IPS DF 6.9 (cell line): ENCODE measurements at regions not wholly inside any gene's neighbourhood (a gene's known extent, or its start where the extent isn't known, plus 50 kb on each side); places are given as distances from the start of the nearest gene placed in this dataset.

Experiments
- DNase-seq: peaks from one replicate; pipeline ENCODE4 v3.0.0-alpha.2; 2013; ENCODE audit warnings: low read depth, low spot score
- H3K27ac ChIP-seq: one replicate; pipeline ENCODE4 v1.5.1; 2013; ENCODE audit warnings: low read length, control low read depth
- H3K27me3 ChIP-seq: 2 replicates; pipeline ENCODE4 v1.6.1; 2013; ENCODE audit warnings: mild to moderate bottlenecking, low read length; ENCODE audit not compliant: control insufficient read depth, insufficient read depth
- H3K36me3 ChIP-seq: 2 replicates; pipeline ENCODE4 v1.6.1; 2013; ENCODE audit warnings: low read length; ENCODE audit not compliant: control insufficient read depth, insufficient read depth
- H3K4me1 ChIP-seq: 2 replicates; pipeline ENCODE4 v1.6.1; 2013; ENCODE audit warnings: low read length; ENCODE audit not compliant: control insufficient read depth, insufficient read depth
- H3K4me3 ChIP-seq: 2 replicates; pipeline ENCODE4 v1.5.1; 2013; ENCODE audit warnings: mild to moderate bottlenecking, low read length
- H3K9me3 ChIP-seq: 2 replicates; pipeline ENCODE4 v1.6.1; 2013; ENCODE audit warnings: low read length, inconsistent platforms; ENCODE audit not compliant: control insufficient read depth, insufficient read depth
- WGBS: extraction: QIAGEN DNeasy Blood & Tissue Kit; methylation state at CpG from one replicate; pipeline ENCODE4 v1.1.7; 2013; ENCODE audit warnings: mixed read lengths, missing lambda C conversion rate; ENCODE audit not compliant: insufficient read length, insufficient coverage; 5-methylcytosine and 5-hydroxymethylcytosine counted together

DNA sequence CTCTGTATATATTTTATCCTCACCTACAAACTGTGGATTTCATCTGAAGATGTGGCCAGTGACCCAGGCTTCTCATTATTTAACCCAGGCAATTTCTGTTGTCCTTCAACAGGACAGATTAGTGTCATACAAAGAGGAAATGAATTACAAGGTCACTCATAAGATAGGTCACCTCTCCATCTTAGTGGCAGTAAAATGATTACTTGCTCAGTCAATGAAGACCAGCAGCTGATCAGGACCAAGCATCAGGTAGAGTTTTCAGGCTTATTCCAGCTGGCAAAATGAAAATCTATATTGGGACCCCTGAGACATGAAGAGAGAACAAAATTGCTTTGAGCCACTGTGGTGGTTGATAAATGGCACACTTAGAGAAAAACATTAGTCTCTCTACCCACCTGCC, 135.2 kb upstream of the PRDM9 start:
- H3K27me3 ChIP-seq: no peaks in the 10 kb centered on the region
- no peak overlapping the region for H3K27ac ChIP-seq
- no peaks in the 10 kb centered on the region for H3K4me1 ChIP-seq
- H3K4me3 ChIP-seq: no peak overlapping the region
- no peak for DNase-seq
- no peaks in the 10 kb centered on the region for H3K36me3 ChIP-seq
- no peaks in the 10 kb centered on the region for H3K9me3 ChIP-seq

- no peaks in the 10 kb centered on the region for H3K36me3 ChIP-seq
- H3K27ac ChIP-seq: no peak overlapping the region
- no peaks in the 10 kb centered on the region for H3K27me3 ChIP-seq
- WGBS: no CpG with 5 or more reads among the region's 3 CpGs
- no peak overlapping the region for H3K4me3 ChIP-seq
- no peak for DNase-seq
- no peaks in the 10 kb centered on the region for H3K4me1 ChIP-seq
- H3K9me3 ChIP-seq: no peaks in the 10 kb centered on the region
Observed at GRCh38 chr5:23368393-23368792, 139.0 kb upstream of the PRDM9 start.

GRCh38 chr5:23367874-23368273, 139.5 kb upstream of the PRDM9 start:
- Histone ChIP-seq H3K27ac (no peak overlapping the region), H3K27me3 (no peaks in the 10 kb centered on the region), H3K36me3 (no peaks in the 10 kb centered on the region), H3K4me3 (no peak overlapping the region), H3K9me3 (no peaks in the 10 kb centered on the region), H3K4me1 (no peaks in the 10 kb centered on the region)
- no CpG with 5 or more reads among the region's 1 CpG for WGBS
- no peak for DNase-seq

- no peak overlapping the region for H3K27ac ChIP-seq
- no peak overlapping the region for H3K4me3 ChIP-seq
- 100% methylated on average over 2 of the region's 3 CpGs for WGBS
- H3K27me3 ChIP-seq: no peaks in the 10 kb centered on the region
- H3K9me3 ChIP-seq: no peaks in the 10 kb centered on the region
- no peak for DNase-seq
- no peaks in the 10 kb centered on the region for H3K36me3 ChIP-seq
- H3K4me1 ChIP-seq: no peaks in the 10 kb centered on the region
Observed at GRCh38 chr5:23353286-23353685, 154.1 kb upstream of the PRDM9 start.

- Histone ChIP-seq H3K4me1 (no peaks in the 10 kb centered on the region), H3K36me3 (no peaks in the 10 kb centered on the region), H3K9me3 (no peaks in the 10 kb centered on the region), H3K4me3 (no peak overlapping the region), H3K27me3 (no peaks in the 10 kb centered on the region), H3K27ac (no peak overlapping the region)
- DNase-seq: peak; percentile 43
- no CpG with 5 or more reads among the region's 8 CpGs for WGBS
Observed at GRCh38 chr5:23352446-23352845, 155.0 kb upstream of the PRDM9 start.

DNA sequence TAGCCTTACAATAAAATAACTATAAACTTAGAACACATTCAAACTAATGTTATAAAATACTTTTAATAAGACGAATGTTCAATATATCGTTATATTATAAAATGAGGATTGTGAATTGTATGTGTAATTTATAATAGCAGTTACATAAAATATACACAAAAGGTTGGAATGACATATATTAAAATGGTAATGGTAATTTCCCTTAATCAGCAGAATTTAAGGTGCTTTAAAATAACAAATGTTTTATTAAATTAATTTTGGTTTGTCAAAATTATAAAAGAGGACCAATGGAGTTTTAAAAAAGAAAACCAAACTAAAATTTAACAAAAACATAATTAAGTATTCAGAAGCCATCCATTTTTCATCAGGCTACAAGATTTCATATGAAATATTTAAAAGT, 164.3 kb upstream of the PRDM9 start:
- Histone ChIP-seq H3K4me1 (no peaks in the 10 kb centered on the region), H3K9me3 (no peaks in the 10 kb centered on the region), H3K36me3 (no peaks in the 10 kb centered on the region), H3K4me3 (no peak overlapping the region), H3K27me3 (no peaks in the 10 kb centered on the region), H3K27ac (no peak overlapping the region)
- no peak for DNase-seq
- WGBS: 100% methylated on average over 1 of the region's 2 CpGs

GRCh38 chr5:23332650-23333251, 174.7 kb upstream of the PRDM9 start:
- no peak for DNase-seq

DNA sequence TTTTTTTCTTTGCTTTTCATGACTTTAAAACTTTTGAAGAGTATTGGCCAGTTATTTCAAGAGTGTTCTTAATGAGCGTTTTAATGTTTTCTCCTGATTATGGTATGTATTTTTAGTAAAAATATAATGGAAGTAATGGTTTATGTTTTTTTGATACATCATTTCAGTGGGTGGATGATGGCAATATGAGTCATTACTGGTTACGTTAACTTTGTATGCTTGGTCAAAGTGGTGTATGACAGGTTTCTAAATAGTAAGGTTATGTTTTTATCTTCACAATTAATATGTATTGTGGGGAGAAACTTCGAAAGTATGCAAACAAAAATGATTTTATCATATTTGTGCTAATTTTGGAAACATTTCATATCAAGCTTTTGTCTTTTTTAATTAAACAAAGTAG, 176.7 kb upstream of the PRDM9 start:
- H3K27me3 ChIP-seq: no peaks in the 10 kb centered on the region
- no peak overlapping the region for H3K4me3 ChIP-seq
- H3K4me1 ChIP-seq: no peaks in the 10 kb centered on the region
- no peak for DNase-seq
- WGBS: 100% methylated on average over 1 of the region's 3 CpGs
- no peaks in the 10 kb centered on the region for H3K9me3 ChIP-seq
- no peak overlapping the region for H3K27ac ChIP-seq
- no peaks in the 10 kb centered on the region for H3K36me3 ChIP-seq

More at GRCh38 chr5:23332650-23333251, 174.7 kb upstream of the PRDM9 start:
- H3K4me1 ChIP-seq: no peaks in the 10 kb centered on the region
- no peaks in the 10 kb centered on the region for H3K9me3 ChIP-seq
- WGBS: no CpG with 5 or more reads among the region's 1 CpG
- no peak overlapping the region for H3K27ac ChIP-seq
- H3K4me3 ChIP-seq: no peak overlapping the region
- H3K36me3 ChIP-seq: no peaks in the 10 kb centered on the region
- no peaks in the 10 kb centered on the region for H3K27me3 ChIP-seq

- H3K9me3 ChIP-seq: no peaks in the 10 kb centered on the region
- no CpG with 5 or more reads among the region's 3 CpGs for WGBS
- no peak for DNase-seq
- no peaks in the 10 kb centered on the region for H3K4me1 ChIP-seq
- no peaks in the 10 kb centered on the region for H3K27me3 ChIP-seq
- H3K4me3 ChIP-seq: no peak overlapping the region
- H3K27ac ChIP-seq: no peak overlapping the region
- H3K36me3 ChIP-seq: no peaks in the 10 kb centered on the region
Observed at GRCh38 chr5:23319901-23320300, 187.5 kb upstream of the PRDM9 start.

GRCh38 chr5:23318960-23319359, 188.4 kb upstream of the PRDM9 start:
- no peak overlapping the region for H3K27ac ChIP-seq
- no peaks in the 10 kb centered on the region for H3K9me3 ChIP-seq
- no peaks in the 10 kb centered on the region for H3K36me3 ChIP-seq
- H3K4me3 ChIP-seq: no peak overlapping the region
- no peaks in the 10 kb centered on the region for H3K4me1 ChIP-seq
- no peaks in the 10 kb centered on the region for H3K27me3 ChIP-seq
- DNase-seq: no peak
- no CpG with 5 or more reads among the region's 2 CpGs for WGBS

DNA sequence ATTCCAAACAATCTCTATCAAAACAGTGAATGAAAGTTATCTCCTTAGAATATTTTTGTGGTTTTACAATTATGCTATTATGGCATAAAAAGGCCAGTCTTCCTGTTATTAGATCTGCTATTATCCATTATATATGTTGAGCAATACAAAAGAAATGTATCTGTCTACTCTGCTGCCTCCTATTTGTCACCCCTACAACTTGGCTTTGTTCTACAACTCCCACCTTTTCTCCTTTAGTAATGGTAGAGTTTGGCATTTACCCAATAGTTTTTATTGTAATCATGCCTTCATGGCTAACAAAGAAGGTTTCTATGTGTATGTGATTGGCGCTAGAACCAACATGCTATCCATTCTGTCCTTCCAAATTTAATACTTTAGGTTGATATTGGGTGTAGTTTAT, 189.2 kb upstream of the PRDM9 start:
- no peaks in the 10 kb centered on the region for H3K9me3 ChIP-seq
- H3K36me3 ChIP-seq: no peaks in the 10 kb centered on the region
- H3K27ac ChIP-seq: no peak overlapping the region
- H3K27me3 ChIP-seq: no peaks in the 10 kb centered on the region
- H3K4me1 ChIP-seq: no peaks in the 10 kb centered on the region
- no peak for DNase-seq
- WGBS: no CpG with 5 or more reads among the region's 1 CpG
- H3K4me3 ChIP-seq: no peak overlapping the region
